NCI-H345 treated with DMSO at 0.1 percent for 48 hours (cell line): ENCODE measurements at regions not wholly inside any gene's neighbourhood (a gene's known extent, or its start where the extent isn't known, plus 50 kb on each side); places are given as distances from the start of the nearest gene placed in this dataset.
"Not testable (repeated sequence)": the region's sequence is repeated elsewhere in the genome, so short reads cannot be mapped to it uniquely, and the experiment has no call there.

Source experiments
- DNase-seq: peaks from one replicate; lab custom pipeline; 2025; ENCODE audit not compliant: unreplicated experiment; lab: John Stamatoyannopoulos, UW

- DNase-seq, result no peak
These were observed 519.1 kb upstream of the AUTS2 start for GRCh38 chr7:69078997-69079769.

DNA sequence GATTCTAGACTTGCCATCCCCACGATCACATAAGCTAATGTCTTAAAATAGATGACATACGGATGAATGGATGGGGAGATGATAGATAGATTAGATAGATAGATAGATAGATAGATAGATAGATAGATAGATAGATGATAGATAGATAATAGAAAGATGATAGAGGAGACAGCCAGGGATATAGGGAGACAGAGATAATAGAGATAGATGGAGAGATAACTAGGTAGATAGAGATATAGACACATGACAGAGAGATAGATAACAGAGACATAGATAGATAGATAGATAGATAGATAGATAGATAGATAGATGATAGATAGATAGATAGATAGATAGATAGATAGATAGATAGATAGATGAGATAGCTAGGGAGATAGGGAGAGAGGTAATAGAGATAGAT is 511.0 kb upstream of the AUTS2 start:
- not testable (repeated sequence) for DNase-seq

DNA sequence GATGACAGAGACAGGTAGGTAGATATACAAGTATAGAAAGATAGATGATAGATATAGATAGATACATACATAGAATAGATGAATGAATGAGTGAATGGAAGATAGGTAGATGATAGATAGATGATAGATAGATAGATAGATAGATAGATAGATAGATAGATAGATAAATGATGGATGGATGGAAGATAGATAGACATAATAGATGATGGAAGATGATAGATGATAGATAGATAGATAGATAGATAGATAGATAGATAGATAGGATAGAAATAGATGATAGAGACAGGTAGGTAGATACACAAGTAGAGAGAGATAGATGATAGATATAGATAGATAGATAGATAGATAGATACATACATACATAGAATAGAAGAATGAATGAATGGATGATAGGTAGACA is 510.1 kb upstream of the AUTS2 start:
- DNase-seq, result no peak

GRCh38 chr7:69090936-69091335 is 507.3 kb upstream of the AUTS2 start:
- DNase-seq, result no peak

GRCh38 chr7:69091521-69091920 is 506.8 kb upstream of the AUTS2 start:
- DNase-seq, result no peak

DNA sequence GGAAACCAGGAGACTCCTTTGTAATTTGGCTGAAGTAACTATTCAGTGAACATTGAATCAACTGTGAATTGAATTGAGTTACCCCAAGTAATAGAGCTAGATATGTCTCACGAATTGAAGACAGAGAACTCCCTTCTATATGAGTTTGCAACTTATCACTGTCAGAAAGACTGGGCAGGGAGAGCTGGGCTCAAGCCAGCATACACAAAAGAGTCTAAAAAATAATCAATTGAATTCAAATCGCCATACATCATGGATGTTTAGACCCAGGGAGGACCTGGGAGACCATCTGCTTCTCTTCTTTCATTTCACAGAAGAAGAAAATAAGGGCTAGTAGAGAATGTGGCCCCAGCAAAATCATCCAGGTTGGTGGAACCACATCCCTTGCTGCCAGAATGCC is 503.1 kb upstream of the AUTS2 start:
- no peak for DNase-seq

- no peak for DNase-seq
These were observed 502.6 kb upstream of the AUTS2 start for GRCh38 chr7:69095649-69096048.

DNA sequence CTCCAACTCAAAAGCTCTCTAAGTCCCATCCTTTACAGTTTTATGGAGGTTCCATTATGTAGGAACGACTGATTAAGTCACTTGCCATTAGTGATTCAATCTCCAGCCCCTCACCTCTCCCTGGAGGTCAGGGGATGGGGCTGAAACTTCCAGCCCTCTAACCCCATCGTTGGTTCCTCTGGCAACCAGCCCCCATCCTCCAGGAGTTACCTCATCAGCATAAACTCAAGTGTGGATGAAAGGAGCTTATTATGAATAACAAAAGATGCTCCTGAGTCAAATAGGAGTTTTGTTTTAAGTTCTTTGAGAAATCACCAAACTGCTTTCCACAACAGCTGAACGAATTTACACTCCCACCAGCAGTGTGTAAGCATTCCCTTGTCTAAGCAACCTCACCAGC is 494.3 kb upstream of the AUTS2 start:
- DNase-seq, result no peak

DNA sequence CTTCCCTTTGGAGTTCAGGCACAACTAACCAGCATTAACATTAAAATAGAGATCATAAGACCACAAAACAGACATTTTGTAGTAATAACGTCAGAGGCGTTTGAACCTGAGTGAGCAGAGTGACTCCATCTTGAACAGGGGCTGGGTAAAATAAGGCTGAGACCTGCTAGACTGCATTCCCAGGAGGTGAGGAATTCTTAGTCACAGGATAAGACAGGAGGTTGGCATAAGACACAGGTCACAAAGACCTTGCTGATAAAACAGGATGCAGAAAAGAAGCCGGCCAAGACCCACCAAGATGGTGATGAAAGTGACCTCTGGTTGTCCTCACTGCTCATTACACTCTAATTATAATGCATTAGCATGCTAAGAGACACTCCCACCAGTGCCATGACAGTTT is 493.2 kb upstream of the AUTS2 start:
- DNase-seq, result no peak

GRCh38 chr7:69105981-69106380 is 492.3 kb upstream of the AUTS2 start:
- DNase-seq, result no peak

DNA sequence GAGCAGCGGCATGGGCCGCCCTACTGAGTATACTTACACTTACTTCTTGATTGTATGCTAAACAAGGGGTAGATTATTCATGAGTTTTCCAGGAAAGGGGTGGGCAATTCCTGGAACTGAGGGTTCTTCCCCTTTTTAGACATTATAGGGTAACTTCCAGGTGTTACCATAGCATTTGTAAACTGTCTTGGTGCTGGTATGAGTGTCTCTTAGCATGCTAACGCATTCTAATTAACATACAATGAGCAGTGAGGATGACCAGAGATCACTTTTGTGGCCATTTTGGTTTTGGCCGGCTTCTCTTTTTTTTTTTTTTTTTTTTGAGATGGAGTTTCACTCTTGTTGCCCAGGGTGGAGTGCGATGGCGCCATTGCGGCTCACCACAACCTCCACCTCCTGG is 491.8 kb upstream of the AUTS2 start:
- DNase-seq, result not testable (repeated sequence)

DNA sequence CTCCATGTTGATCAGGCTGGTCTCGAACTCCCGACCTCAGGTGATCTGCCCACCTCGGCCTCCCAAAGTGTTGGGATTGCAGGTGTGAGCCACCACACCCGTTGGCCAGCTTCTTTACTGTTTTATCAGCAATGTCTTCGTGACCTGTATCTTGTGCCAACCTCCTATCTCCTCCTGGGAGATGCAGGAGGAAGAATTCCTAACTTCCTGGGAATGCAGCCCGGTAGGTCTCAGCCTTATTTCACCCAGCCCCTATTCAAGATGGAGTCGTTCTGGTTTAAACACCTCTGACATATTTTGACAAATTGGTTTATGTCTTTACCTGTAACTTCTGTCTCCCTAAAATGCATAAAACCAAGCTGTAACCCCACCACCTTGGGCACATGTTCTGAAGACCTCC is 491.3 kb upstream of the AUTS2 start:
- DNase-seq, result not testable (repeated sequence)

GRCh38 chr7:69108097-69108496 is 490.2 kb upstream of the AUTS2 start:
- peak; percentile 51 for DNase-seq

DNA sequence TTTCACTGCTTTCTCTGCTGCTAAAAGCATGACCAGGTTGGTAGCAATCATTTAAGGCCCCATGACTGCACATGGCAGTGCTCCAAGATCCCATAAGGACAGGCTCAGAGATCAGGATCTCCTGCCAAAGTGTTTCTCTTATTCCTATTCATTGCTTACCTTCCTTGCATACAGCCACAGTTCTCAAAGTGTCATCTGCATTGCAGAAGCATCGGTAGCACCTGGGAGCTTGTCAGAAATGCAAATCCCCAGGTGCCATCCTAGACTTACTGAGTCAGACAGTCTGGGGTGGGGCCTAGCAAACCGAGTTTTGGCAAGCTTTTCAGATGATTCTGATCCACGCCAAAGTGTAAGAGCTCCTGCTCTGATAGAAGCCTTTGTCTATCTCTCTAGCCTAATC is 489.0 kb upstream of the AUTS2 start:
- DNase-seq, result peak; percentile 14

DNA sequence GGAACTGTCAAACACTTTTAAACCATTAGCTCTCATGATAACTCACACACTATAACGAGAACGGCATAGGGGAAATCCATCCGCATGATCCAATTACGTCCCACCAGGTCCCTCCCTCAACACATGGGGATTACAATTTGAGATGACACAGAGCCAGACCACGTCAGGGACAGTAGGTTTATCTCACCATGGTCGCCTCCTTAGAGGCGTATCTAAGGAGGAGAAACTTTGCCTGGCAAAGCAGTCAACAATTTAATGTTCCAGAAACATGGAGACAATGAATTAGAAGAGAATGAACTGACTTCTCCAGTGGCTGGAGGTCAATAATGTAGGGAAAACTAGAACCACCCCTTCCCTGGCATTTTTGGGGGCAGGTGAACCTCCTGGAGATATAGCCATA is 488.4 kb upstream of the AUTS2 start:
- DNase-seq, result no peak

- DNase-seq, result no peak
These were observed 487.7 kb upstream of the AUTS2 start for GRCh38 chr7:69110450-69111050.

- no peak for DNase-seq
These were observed 483.9 kb upstream of the AUTS2 start for GRCh38 chr7:69114374-69114773.

DNA sequence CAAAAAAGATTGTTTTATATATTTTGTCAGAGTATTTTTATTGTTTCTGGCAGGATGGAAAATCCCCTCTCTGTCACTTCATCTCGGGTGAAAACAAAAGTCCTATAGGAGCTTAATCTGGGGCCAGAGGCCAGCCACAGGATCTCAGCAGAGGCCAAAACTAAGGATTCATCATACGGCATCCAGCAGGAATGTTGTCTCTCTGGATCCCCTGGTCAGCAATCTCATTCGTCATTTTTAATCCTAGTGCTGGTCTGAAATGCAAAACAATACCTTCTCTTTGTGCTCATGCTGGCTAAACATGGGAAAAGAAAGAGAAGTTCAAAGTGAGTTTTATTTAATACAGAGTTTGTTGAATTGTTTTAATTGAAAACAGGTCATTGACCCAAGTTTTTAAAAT is 482.5 kb upstream of the AUTS2 start:
- no peak for DNase-seq

DNA sequence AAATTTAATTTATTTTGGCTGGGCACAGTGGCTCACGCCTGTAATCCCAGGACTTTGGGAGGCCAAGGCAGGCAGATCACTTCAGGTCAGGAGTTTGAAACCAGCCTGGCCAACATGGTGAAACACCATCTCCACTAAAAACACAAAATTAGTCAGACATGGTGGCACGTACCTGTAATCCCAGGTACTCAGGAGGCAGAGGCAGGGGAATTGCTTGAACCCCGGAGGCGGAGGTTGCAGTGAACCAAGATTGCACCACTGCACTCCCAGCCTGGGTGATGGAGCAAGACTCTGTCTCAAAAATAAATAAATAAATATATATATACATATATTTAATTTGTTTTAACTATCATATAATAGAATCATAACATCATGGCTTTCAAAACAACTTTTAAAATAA is 482.1 kb upstream of the AUTS2 start:
- not testable (repeated sequence) for DNase-seq

GRCh38 chr7:69122953-69123352 is 475.3 kb upstream of the AUTS2 start:
- no peak for DNase-seq

DNA sequence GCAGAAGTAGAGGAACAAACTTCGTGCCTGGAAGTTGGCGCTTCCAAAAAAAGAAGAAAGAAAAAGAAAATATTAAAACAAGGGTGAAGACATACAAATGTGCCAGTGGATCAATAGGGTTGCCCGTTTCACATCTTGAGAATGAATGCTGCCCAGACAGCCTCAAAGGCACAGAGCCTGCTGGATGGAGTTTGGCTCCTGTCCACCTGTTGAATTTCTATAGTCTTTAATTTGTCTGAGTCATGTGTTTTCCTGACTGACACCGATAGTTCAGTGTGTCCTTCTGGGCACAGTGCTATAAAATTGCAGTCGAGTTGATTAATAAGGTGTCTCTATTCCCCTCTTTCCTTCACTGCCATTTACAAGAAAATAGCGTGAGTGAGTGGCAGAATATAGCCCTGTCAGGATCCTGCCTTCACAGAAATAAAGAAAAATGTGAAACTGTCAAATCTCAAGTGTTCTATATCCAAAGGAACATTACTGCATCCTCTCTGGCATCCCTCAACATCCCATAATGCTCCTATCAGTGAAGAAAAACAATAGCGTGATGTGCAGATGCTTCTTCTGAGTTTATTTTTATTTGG is 471.3 kb upstream of the AUTS2 start:
- DNase-seq, result no peak

DNA sequence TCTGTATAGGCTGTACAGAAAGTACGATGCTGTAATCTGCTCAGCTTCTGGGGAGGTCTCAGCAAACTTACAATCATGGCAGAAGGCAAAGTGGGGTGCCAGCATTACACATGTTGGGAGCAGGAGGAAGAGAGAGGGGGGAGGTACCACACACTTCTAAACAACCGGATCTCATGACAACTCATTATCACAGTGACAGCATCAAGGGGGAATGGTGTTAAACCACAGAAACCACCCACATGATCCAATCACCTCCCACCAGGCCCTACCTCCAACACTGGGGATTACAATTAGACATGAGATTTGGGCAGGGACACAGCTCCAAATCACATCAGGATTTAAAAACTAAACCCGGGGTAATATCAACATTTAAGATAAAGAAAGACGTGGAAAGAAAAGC is 468.8 kb upstream of the AUTS2 start:
- DNase-seq, result no peak

DNA sequence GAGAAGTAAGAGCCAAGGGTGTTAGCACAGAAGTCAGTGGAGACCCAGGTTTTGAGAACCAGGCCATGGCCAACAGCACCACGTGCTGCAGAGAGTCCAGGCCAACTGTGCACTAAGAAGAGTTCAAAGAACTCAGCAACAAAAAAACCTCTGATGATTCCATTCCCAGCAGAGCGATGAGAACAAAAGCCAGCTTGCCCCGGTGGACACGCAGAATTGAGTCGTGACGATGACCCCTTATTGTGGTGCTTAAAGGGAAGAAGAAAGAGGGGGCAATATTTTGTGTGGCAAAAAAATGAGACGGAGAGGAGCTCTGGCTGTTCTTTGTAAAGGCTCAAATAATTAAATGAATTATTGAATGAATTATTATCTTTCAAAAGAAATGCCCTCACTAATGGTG is 468.3 kb upstream of the AUTS2 start:
- DNase-seq, result no peak
